ENCODE measurements at regions not wholly inside any gene's neighbourhood (a gene's known extent, or its start where the extent isn't known, plus 50 kb on each side); places are given as distances from the start of the nearest gene placed in this dataset.

GRCh38 chr2:2482851-2483250, 151.8 kb upstream of the MYT1L start:
- Histone ChIP-seq H3K27me3 (ENCODE audit: insufficient read depth) (no peaks in the 10 kb centered on the region), H3K9me2 (no peaks in the 10 kb centered on the region), H3K9me3 (peaks cover 5% of the 10 kb centered on the region; the same call in 1 of the 2 replicates), H4K20me1 (ENCODE audit: insufficient read depth) (no peaks in the 10 kb centered on the region), H3K36me3 (replicated peaks in 1 of 2; ENCODE audit: control insufficient read depth in 1 of 2, insufficient read depth in 2 of 2, low read length in 1 of 2) (no peaks in the 10 kb centered on the region), H3K27ac (ENCODE audit: low read depth in 2 of 2, low read length in 1 of 2) (no peak overlapping the region), H3K79me2 (ENCODE audit: insufficient read depth) (no peaks in the 10 kb centered on the region), H3F3A (replicated peaks; ENCODE audit: insufficient read depth) (no peaks in the 10 kb centered on the region), H3K4me1 (ENCODE audit: control insufficient read depth in 1 of 2, insufficient read depth in 2 of 2, low read depth in 1 of 2, low read length in 1 of 2) (no peaks in the 10 kb centered on the region), H3K4me3 (ENCODE audit: low read depth in 2 of 2, low read length in 1 of 2) (no peak overlapping the region), H3K4me2 (no peak overlapping the region), H2AFZ (ENCODE audit: low read depth) (no peak overlapping the region), H3K9ac (no peak overlapping the region)
- ChIA-PET CTCF (no interaction called here), POLR2A (no interaction called here)
- 27% methylated on average over 4 of the region's 4 CpGs for WGBS (ENCODE audit: low lambda C conversion rate)
- DNase-seq: no peak
- TF ChIP-seq TCF12 (IDR thresholded peaks at IDR 0.05) (no peak), USF2 (IDR thresholded peaks at IDR 0.05; ENCODE audit: borderline replicate concordance, low read depth, low read length) (no peak), MAX (IDR thresholded peaks at IDR 0.05; ENCODE audit: low read depth) (no peak), GABPA (IDR thresholded peaks at IDR 0.05; ENCODE audit: low read depth) (no peak), MXI1 (IDR thresholded peaks at IDR 0.05; ENCODE audit: low read depth, low read length) (no peak)

DNA sequence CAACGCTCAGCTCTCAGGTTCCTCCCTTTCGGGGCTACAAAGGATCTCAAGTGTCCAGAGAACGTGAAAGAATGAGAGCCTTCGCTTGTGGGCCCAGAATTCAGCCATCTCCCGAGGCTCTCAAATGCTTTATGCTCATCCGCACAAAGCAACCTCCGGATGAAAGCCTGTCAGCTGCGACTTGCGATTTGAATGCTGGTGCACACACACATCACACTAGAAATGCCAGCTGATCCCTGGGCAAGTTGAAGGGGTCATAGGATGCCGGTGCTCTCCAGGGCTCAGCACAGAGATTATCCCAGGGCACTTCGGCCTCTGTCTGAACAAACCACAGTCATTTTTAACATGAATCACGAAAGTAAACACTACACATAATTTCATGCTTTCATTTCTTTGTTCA, 141.8 kb upstream of the MYT1L start:
- H4K20me1 ChIP-seq (ENCODE audit: insufficient read depth): no peaks in the 10 kb centered on the region
- no peaks in the 10 kb centered on the region for H3K9me2 ChIP-seq
- ChIA-PET POLR2A (no interaction called here), CTCF (no interaction called here)
- H3K4me2 ChIP-seq: no peak overlapping the region
- H3K4me3 ChIP-seq (ENCODE audit: low read depth in 2 of 2, low read length in 1 of 2): no peak overlapping the region
- no peaks in the 10 kb centered on the region for H3F3A ChIP-seq (replicated peaks; ENCODE audit: insufficient read depth)
- H3K27me3 ChIP-seq (ENCODE audit: insufficient read depth): no peaks in the 10 kb centered on the region
- H3K36me3 ChIP-seq (replicated peaks in 1 of 2; ENCODE audit: control insufficient read depth in 1 of 2, insufficient read depth in 2 of 2, low read length in 1 of 2): no peaks in the 10 kb centered on the region
- no peaks in the 10 kb centered on the region for H3K79me2 ChIP-seq (ENCODE audit: insufficient read depth)
- H3K9me3 ChIP-seq: 0 out of 2 replicates have a peak, but pooled peaks cover 5% of the 10 kb centered on the region
- no peaks in the 10 kb centered on the region for H3K4me1 ChIP-seq (ENCODE audit: control insufficient read depth in 1 of 2, insufficient read depth in 2 of 2, low read depth in 1 of 2, low read length in 1 of 2)
- 41% methylated on average over 12 of the region's 12 CpGs for WGBS (ENCODE audit: low lambda C conversion rate)
- DNase-seq: no peak
- H3K27ac ChIP-seq (ENCODE audit: low read depth in 2 of 2, low read length in 1 of 2): no peak overlapping the region
- no peak overlapping the region for H2AFZ ChIP-seq (ENCODE audit: low read depth)
- H3K9ac ChIP-seq: no peak overlapping the region
- TF ChIP-seq CHD2 (IDR thresholded peaks at IDR 0.05; ENCODE audit: low read length, partially characterized antibody) (no peak), FOSL2 (IDR thresholded peaks at IDR 0.05; ENCODE audit: borderline replicate concordance, low read depth) (no peak), SMC3 (IDR thresholded peaks at IDR 0.05; ENCODE audit: low read depth, low read length) (no peak), ZBTB33 (IDR thresholded peaks at IDR 0.05; ENCODE audit: borderline replicate concordance, low read depth) (no peak), SIN3A (IDR thresholded peaks at IDR 0.05; ENCODE audit: borderline replicate concordance, low read depth, low read length) (no peak), TAF1 (IDR thresholded peaks at IDR 0.05; ENCODE audit: borderline replicate concordance, low read depth, low read length) (no peak), GABPA (IDR thresholded peaks at IDR 0.05; ENCODE audit: low read depth) (no peak), JUND (IDR thresholded peaks at IDR 0.05) (no peak), CTCF (IDR thresholded peaks at IDR 0.05) (no peak), USF2 (IDR thresholded peaks at IDR 0.05; ENCODE audit: borderline replicate concordance, low read depth, low read length) (no peak), RFX5 (IDR thresholded peaks at IDR 0.05; ENCODE audit: low read length) (no peak), MAX (IDR thresholded peaks at IDR 0.05; ENCODE audit: low read depth) (no peak), RAD21 (IDR thresholded peaks at IDR 0.05; ENCODE audit: low read length) (no peak), TEAD4 (IDR thresholded peaks at IDR 0.05; ENCODE audit: borderline replicate concordance, insufficient read depth) (no peak)
- TF ChIP-seq, protein P1, sequence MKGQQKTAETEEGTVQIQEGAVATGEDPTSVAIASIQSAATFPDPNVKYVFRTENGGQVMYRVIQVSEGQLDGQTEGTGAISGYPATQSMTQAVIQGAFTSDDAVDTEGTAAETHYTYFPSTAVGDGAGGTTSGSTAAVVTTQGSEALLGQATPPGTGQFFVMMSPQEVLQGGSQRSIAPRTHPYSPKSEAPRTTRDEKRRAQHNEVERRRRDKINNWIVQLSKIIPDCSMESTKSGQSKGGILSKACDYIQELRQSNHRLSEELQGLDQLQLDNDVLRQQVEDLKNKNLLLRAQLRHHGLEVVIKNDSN (IDR thresholded peaks at IDR 0.05; ENCODE audit: borderline replicate concordance, low read depth): no peak
